ENCODE measurements at regions not wholly inside any gene's neighbourhood (a gene's known extent, or its start where the extent isn't known, plus 50 kb on each side); places are given as distances from the start of the nearest gene placed in this dataset.

DNA sequence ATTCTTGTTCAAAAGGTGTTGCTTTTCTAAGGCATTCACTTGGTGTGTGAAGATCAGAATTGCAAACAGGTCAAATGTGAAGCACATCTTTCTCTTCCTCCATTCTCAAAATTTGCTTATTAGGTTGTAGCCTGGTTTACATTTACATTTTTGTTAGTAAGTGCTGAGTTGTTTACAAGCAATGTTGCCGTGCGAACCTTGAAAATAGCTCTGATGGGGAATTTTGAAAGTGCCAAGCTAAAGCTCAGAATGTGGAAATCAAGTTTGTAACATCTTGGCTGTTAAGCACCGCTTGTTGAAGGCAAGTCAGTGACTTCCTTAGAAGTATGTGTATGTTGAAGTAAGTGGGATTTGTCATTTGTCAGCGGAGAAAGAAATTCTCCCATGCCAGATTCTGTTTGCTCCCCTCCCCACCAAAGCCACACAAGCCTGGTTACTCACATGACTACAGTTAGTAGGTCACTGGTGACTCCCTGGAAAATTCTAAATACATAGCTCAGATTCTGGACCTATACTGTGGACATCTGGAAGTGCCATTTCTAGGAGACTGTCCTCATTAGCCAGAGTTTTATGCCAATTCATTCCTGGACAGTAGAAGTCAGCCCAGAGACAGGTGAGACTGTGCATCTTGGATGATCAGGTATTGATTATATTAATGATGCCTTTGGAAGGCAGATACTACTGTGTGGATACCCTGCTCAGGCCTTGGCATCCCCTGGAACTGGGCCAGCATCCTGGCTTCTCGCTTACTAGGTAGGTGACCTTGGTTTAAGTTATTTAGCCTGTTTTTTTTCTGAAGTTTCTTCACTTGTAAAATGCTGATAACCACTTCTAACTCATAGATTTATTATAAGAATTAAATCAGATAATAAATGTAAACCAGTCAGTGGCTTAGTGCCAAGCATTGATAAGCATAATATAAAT is 390.6 kb upstream of the SEMA6D start:
- DNase-seq: no peak

DNA sequence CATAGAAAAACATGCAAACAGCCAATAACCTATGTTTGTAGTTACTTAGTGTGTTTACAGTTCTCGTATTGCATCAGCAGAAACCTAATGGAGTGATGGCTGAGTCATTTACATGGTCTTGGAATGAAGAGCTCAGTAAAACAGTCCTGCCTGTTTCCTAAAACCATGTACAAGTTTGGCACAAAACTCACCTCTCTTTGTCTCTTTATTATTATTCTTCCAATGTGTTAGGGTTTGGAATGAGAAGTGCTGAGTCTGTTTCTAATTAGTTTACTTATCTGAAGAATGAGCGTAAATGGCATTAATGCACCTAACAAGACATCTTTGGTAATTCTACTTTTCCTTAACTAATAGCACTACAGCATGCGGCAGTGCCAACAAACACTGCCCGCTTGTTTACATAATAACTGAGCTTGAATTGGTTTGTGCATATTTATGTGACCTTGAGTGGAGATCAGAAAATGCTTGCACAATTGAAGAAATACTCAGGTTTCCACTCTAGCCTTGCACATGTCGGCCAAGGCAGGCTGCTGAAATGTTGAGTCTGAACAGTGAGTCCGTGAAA is 385.4 kb upstream of the SEMA6D start:
- DNase-seq: no peak

DNA sequence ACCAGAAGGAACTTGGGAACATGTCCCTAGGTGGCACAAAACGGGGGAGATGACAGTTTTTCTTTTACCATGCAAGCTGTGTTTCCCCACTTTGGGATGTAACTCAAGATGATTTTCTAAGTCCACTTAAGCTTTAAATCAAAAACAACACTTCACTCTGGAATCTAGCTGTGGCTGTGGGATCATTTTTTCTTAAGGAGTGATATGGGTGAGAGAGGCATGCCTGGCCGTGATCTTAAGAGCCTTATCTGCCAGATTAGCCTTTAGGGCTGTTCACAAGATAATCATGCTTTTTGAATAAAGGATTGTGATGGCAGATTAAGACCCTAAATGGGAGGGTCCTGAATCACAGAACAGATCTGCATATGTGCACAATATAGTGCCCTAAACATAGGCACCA is 384.8 kb upstream of the SEMA6D start:
- no peak for DNase-seq

DNA sequence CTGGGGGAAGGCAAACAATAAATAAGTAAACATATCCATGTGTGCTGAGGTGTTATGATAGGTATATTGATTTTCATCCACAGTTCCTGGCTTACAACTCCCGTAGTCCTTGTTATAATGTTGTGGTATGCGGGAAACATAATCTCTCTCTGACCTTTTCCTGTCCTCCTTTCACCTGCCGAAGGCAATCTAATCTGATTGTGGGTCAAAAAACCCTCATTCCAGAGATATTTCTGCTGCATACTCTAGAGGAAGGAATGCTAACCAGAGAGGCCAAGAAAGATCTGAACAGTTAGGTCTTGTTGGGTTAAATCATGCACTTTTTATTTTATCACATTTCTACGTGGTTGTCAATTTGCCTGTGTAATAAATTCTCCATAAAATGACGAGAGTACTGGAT is 383.6 kb upstream of the SEMA6D start:
- no peak for DNase-seq

DNA sequence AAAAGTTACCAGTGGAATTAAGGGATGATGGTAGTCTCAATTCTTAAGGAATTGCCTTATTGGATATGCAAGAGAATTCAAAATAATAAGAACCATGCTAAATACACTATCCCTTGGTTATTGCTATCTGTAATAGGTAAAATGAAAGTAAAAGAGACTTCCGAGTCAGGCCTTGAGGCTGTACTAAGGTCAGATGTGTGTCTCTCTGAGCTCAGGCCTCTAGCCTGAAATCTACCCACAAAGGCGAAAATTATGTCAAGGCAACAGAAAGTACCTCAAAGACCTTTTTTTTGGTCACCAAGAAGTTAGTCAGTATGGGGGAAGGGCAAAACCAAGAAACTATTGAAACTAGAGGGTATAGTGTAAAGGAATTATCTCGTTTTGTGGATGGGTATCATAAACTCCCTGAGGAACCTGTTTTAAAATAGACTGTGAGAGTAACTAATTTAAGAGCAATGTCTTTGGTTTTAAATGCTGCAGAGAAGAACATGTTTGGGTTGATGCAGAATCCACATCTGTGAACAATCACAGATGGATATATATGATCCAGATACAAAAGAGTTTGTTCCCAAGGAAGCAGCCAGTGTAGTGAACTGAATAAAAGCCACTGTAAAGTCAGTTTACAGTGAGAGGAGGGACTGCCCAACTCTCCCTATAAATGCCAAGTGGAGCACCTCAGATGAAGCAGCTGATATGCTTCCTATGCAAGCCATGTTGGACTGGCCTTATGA is 382.3 kb upstream of the SEMA6D start:
- DNase-seq: no peak

DNA sequence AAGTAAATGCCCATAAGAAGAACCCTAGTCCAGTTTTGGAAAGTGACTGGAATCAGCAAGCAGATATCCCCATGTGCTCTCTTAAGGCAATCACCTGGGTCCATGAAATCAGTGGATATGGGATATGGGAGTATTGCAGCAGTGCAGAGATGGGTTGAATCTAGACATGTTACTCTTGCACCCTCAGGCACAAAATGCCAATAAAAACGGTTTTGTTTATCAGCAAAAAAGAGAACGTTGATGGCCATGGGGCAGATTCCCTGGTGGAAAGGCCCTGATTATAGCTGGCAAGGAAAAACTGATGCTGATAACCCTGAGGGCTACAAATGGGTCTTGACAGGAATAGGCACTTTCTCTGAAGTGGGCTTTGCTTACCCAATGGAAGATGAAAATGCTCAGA is 380.2 kb upstream of the SEMA6D start:
- no peak for DNase-seq

DNA sequence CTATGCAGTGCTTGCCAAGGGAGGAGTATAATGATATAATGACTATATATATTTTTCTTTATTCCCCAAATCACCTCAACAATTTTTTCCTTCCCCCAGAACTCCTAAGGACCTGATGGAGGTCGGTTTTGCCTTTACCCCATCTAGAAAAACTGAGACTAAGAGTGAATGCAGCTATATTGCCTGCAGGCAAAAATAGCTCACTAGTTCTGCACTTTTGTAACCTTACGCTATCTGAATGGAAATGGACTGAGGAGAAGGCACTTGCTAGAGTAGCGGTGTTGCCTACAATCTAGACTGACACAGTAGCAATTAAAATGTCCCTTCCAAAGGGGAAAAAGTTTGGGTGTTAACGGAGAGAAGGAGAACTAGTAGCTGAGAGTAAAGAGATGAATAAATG is 379.5 kb upstream of the SEMA6D start:
- DNase-seq: no peak

DNA sequence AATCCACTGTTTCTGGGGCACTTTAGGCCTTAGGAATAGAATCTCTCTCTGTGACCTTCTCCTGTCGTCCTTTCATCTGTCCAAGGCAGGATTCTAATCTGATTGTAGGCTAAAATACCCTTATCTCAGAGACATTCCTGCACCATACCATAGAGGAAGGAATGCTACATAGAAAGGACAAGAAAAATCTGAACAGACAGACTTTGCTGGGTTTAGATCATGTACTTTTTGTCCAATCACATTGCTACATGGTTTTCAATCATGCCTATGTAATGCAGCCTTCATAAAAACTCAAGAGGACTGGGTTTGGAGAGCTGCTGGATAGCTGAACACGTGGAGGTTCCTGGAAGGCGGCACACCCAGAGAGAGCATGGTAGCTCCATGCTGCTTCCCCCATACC is 378.5 kb upstream of the SEMA6D start:
- DNase-seq: no peak

DNA sequence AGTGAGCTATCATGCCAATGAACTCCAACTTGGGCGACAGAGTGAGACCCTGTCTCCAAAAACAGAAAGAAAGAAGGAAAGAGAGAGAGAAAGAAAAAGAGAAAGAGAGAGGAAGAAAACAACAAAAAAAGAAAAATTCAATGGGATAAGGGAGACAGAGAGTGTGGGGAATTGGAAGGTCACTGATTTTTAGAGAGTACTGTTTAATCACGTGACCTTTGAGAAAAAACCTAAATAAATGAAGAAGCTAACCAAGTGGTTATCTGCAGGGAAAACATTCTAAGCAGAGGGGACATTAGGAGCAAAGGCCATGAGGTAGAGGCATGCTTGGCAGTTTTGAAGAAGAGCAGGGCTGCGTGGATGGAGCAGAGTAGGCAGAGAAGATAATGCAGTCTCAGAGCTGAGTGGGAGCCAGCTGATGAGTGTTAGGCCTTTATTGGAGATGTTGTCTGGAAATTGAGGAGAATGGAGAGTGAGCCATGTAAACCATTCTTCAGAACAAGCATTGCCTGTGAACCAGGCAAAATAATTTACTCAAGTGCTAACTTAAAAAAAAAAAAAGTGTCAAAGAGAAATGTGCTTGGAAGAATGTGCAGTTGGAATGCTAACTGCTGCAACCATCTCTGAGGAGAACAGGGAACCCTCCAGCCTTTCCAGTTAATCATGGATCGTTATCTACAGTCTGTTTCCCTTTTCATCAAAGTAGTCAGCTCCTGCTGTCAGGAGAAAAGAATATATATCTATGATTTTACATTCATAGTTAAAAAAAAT is 377.3 kb upstream of the SEMA6D start:
- no peak for DNase-seq

DNA sequence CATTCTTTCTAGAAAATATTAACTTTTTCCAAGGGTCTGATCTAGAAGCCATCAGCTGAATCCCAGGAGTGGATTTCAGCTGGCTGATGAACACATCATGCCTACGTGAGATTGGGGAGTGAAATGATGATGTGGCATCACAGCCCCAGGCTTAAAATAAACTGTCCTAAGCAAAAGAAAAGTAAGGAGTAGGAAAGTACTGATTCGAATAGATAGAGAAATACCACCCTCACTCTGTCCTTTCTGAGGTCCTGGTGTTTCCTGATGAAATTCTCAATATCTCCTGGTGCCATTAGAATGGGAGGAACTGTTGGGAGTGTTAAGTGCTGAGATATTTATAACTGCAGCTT is 376.8 kb upstream of the SEMA6D start:
- DNase-seq: no peak

DNA sequence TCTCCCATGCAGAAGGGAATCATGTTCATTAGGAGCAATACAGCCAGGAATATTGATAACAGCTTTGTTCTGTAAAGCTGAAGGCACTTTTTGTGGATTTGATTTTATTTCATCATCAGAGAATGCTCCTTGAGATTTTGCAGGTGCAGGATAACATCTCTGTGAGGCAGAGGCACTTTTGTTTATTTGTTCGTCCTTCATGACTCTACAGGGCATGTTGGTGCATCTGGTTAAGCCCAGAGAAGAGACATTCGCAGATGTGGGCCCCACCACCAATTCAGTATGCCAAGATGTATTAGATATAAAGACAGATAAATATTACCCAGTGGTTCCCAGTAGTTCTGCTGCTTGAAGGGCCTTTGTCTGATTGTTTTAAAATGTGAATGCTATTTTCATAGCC is 368.1 kb upstream of the SEMA6D start:
- DNase-seq: no peak

DNA sequence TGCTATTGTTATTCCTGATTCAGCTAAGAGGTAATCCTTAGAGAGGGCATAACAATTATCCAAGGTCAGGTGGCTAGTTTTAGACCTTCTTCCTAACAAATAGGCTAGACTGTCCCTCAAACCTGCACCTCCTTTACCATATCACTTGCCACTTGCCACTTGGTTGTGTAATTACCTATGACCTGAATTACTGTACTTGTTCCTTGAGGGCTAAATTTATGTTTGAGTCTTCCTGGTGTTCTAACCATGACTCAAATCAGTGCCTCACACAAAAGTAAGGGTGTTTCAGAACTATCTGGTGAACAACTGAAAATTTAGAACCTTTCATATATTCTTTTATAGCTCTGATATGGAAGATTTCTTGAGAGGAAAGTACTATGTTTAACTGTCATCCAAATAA is 365.8 kb upstream of the SEMA6D start:
- DNase-seq: no peak

DNA sequence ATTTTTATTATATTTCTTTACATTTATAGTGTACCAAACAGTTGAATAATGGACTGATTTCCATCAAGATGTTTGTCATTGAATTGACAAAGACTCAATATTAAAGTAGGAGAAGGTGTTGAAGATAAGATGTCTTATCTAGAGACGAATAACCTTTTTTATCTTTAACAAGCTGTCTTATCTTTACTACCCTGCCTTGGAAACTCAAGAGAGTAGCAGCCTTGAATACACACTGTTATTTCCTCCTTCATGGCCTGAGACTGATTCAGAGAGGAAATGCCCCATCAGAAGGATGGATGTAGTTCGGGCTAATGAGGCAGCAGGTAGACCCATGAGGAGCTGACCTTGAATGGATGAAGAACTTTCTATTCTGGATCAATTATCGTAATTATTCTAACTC is 365.1 kb upstream of the SEMA6D start:
- DNase-seq: no peak

DNA sequence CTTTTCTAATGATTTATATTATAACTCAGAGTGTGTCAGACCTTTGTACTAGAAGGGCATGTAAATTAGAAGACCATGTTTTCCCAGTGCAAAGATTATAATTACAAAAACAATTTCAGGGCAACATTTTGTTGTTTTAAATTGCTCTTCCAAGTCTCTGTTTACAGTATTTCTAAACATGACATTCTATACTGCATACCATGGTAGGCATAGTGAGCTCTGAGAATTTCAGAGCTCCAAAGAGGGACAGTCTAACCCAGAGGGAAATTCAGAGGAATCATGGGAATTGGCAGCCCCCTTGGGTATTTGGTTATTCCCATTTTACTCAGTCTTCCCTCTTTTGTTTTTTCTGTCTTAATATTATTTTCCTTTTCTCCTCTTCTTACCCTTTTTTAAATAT is 361.5 kb upstream of the SEMA6D start:
- no peak for DNase-seq

DNA sequence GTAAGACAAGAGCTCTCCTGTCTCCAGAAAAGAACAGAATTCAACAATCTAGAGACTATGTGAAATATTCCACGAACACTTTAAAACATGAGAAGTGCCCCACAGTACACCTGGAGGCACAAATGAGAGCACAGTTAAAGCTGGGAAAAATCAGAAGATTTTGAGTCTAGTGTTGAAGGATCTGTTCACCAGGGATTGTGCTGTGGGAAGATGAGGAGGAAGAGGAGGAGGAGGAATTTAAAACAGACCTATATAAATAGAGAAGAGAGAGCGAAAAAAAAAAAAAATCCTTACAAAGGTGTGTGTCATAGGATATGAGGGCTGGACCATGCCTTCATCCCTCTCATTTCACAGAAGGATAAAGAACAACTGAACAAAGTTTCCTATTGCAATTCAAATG is 361.0 kb upstream of the SEMA6D start:
- no peak for DNase-seq

DNA sequence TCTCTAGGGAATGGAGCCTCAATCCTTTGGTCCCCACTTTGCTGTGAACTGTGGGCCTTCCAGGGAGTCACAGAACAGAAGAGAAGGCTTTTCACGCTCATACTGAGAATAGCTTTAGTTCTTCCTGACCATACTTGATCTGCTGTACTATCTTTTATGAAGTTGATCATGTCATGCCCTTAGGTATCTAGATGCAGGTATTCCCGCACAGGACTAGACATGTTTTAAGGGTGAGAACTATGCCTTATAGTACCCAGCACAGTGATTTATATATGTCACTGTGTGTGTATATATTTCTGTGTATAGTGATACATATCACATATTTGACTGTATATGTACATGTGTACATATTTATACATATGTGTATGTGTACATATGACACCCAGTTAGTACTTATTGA is 358.4 kb upstream of the SEMA6D start:
- DNase-seq: no peak

DNA sequence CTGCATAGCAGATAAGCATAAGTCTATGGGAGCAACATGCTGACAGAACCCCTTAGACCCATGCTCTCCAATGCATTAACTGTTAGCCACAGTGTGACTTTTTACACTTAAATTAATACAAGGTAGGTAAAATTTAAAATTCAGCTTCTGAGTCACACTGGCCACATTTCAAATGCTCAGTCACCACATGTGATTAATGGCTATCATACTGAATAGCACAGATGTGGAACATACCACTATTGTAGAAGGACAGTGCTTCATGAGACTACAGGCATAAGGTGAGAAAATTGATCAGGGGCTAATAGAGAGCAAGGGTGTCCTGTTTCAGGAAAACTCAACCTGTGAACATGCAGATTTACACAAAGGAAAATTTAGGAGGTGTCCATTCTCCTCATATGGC is 357.0 kb upstream of the SEMA6D start:
- DNase-seq: no peak

DNA sequence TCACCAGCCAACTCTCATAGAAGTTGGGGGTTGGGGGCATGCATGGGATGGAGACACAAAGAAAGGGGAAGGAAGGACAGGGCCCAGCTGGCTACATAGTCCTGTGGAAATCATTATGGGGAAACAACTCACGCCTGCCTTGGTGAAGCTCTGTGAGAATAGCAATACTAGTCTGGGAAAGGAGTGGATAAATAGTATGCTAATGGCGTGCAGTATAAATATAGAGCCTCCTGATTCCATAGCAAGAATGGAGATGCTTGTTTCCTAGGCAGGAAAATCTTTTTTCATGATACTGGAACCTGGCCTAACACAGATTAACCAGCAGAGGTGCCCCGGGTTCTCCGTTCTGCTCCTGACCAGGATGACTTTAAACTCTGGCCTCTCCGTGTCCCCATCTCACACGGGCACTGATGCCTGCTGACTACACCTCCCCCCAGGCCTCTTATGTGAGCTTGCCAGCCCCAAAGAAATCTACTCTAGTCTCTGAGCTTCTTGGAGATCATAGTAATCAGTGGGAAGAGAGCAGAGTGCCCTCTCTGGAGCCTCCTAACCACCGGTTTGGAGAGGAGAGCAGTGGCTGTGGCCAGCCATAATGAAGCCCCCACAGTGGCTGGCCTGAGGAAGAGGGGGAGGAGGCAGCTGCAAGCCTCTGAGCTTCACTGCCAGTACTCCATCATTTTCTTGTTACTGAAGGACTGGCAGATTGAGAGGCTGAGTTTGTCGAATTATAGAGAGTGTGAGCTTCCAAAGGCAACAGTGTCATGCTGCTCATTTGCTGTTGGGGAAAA is 355.0 kb upstream of the SEMA6D start:
- DNase-seq: no peak

DNA sequence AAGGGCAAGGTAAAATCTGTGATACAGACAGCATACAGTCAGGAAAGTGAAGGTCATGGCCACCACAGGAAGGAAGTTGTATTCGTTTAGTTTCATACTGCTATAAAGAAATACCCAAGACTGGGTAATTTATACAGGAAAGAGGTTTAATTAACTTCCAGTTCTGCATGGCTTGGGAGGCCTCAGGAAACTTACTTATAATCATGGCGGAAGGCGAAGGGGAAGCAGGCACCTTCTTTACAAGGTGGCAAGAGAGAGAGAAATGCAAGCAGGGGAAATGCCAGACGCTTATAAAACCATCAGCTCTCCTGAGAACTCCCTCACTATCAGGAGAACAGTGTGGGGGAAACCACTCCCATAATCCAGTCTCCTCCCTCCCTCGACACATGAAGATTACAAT is 353.7 kb upstream of the SEMA6D start:
- no peak for DNase-seq

DNA sequence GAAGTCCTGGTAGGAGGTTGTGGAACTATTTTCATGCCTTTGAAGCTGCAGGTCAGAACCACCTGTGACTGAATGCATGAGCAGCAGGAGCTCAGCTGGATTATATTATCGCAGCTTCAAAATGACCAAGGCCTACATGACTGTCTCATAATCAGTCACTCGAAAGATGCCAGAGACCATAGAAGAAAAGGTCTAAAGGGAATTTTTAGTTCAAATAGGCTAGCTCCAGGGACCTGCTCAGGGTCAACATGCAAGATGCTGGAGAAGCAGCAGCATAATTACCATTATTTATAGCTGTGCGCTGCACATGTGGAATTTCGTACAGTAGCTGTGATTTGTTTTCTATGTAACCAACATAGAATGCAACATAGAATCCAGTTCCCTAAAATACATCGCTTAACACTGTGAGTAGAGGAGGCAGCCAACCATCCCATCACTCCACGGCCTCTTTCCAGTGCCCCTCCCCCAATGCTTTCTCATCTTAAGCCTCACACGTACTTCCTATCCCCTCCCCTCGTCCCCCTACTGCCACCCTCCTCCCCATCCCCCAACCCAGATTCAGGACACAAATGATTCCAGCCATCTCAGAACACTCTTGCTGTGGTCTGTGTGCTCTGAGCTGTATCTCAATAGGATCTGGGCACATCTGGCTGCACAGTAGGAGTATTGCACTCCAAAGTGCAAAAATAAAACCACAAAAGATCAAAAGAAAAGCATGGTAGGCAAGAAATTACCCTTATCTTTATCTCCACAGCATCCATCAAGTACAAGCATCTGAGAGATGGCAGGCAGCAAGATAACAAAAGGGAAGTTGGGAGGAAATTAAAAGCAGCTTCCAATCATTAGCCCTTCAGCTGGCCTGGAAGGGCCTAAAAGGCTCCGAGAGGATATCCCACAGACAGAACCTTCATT is 352.8 kb upstream of the SEMA6D start:
- DNase-seq: peak; percentile 19

DNA sequence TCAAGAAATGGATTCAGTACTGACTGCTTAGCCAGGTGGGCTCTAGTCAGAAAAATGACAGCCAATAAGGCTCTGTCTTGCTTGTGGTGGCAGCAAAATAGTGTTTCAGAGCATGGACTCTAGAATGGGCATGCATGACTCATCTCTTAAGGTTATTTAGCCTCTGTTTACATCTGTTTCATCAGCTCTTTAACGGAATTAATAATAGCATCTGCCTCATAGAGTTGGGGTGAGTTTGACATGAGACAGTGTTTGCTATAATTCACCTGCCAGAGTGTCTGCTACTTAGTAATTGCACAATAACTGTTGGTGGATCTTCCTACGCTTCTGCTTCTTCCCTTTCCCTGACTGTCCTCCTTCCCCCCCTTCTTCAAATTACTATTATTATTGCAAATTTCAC is 350.4 kb upstream of the SEMA6D start:
- no peak for DNase-seq
